Choroid plexus epithelial cell (primary cell): ENCODE measurements at regions not wholly inside any gene's neighbourhood (a gene's known extent, or its start where the extent isn't known, plus 50 kb on each side); places are given as distances from the start of the nearest gene placed in this dataset.

Experiments
- DNase-seq: peaks from one replicate; pipeline ENCODE4 v3.0.0-alpha.2; 2010; ENCODE audit warnings: low read depth
- H3K4me3 ChIP-seq: 2 replicates; pipeline ENCODE4 v1.5.1; 2011; ENCODE audit warnings: low read depth, mild to moderate bottlenecking, control low read depth, low read length, moderate library complexity
- CTCF ChIP-seq: conservative IDR thresholded peaks from 2 replicates; pipeline ENCODE4 v1.5.1; 2011; ENCODE audit warnings: low read depth, mild to moderate bottlenecking, control low read depth, inconsistent platforms, low read length, moderate library complexity

- H3K4me3 ChIP-seq: no peak overlapping the region
- no peak for DNase-seq
- no peak for TF ChIP-seq CTCF
These were observed 446.8 kb upstream of the PLXNA2 start for GRCh38 chr1:208691012-208691411.

DNA sequence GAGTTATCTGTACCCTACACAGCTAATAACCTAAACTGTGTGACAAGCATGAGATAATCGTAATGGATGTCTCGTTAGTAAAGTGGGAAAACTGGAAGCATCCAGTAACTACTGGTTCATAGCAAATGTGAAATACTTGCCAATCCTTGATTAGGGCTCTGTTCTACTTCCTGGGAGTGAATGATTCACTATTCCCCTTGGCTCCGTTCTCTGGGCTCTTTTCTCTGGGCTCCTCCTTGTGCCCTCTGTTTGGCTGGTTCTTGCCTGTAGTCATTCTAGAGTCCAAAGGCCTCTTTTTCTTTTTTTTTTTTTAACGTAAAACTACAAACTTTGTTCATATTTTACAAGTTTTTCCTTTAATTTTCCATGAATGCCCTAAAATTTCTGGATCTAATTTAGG lies 465.8 kb upstream of the PLXNA2 start:
- no peak for DNase-seq
- no peak overlapping the region for H3K4me3 ChIP-seq
- TF ChIP-seq CTCF: no peak

- no peak for DNase-seq
- no peak for TF ChIP-seq CTCF
- H3K4me3 ChIP-seq: no peak overlapping the region
These were observed 470.1 kb upstream of the PLXNA2 start for GRCh38 chr1:208714323-208714722.

DNA sequence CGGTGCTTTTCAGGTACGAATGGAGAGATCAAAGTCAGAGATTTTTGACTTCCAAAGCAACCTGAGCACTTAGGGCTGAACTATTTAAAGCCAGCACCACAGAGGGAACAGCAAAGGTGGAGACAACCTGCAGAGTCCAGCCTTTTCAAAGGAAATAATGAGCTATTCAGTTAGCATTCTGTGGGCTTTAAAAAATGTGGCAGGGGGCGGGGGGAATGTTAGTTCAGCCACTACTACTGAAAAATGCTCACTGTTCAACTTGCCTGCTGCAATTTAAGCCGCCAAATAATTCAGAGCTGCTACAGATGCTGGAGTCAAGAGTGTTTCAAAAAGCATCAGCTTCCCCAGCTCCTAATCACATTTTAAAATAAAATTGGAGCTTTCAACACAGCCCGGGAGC lies 473.3 kb upstream of the PLXNA2 start:
- TF ChIP-seq CTCF: no peak

DNA sequence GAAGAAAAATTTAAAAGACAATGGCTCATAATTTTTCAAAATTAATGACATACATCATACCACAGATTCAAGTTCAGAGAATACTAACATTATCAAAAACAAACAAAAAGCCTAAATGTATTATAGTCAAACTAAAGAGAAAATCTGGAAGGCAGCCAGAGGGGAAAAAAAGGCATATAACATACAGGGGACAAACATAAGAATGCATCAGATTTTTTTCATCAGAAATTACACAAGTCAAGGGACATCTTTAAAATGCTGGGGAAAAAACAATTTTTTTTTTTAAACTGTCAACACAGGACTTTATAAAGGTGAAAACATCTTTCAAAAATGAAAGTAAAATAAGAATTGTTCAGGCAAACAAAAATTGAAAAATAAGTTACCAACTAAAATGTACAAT lies 478.4 kb upstream of the PLXNA2 start:
- no peak overlapping the region for H3K4me3 ChIP-seq
- no peak for DNase-seq
- TF ChIP-seq CTCF: no peak

More for the DNA sequence above, 473.3 kb upstream of the PLXNA2 start:
- H3K4me3 ChIP-seq: no peak overlapping the region
- DNase-seq: no peak

GRCh38 chr1:208724079-208724478 lies 479.9 kb upstream of the PLXNA2 start:
- DNase-seq: no peak
- H3K4me3 ChIP-seq: no peak overlapping the region
- TF ChIP-seq CTCF: no peak

DNA sequence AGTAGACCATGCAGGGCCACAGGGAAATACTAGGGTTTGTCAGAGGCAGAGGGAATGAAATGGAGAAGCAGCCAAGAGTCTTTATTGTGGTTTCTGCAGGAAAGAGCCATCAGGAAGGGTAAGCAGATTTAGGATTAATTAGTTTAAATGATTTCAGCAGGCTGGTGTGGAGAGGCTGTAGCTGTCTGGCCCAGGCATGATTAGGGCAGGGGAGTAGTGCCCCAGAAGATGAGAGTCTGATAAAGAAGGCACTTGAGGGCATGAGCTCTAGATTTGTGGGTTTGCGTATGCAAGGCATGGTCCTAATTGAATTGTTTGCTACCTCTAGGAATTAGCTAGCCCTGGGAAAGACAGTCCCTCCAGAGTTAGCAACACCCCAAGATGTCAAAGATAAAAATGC lies 484.6 kb upstream of the PLXNA2 start:
- no peak for TF ChIP-seq CTCF
- H3K4me3 ChIP-seq: no peak overlapping the region
- DNase-seq: no peak
